ENCODE measurements at regions not wholly inside any gene's neighbourhood (a gene's known extent, or its start where the extent isn't known, plus 50 kb on each side); places are given as distances from the start of the nearest gene placed in this dataset.
A peak's percentile ranks its signal among the peaks of the same experiment; 100 is the strongest.

GRCh38 chr1:232556351-232556750 lies 73.6 kb downstream of the SIPA1L2 start:
- H3K9me3 ChIP-seq (ENCODE audit: control insufficient read depth, low read length): no peaks in the 10 kb centered on the region
- WGBS, 2 experiments: 93 to 97% methylated on average over 5 of the region's 5 CpGs
- H3K4me3 ChIP-seq (ENCODE audit: insufficient read depth, low read depth, low read length): no peak overlapping the region
- no peaks in the 10 kb centered on the region for H3K36me3 ChIP-seq (ENCODE audit: control insufficient read depth, insufficient read depth, low read length)
- H3K27ac ChIP-seq (ENCODE audit: insufficient read depth, low read depth, low read length, poor library complexity, severe bottlenecking): no peak overlapping the region
- no peaks in the 10 kb centered on the region for H3K27me3 ChIP-seq (ENCODE audit: control insufficient read depth, insufficient read depth, low read length, poor library complexity, severe bottlenecking)
- peaks cover 44% of the 10 kb centered on the region for H3K4me1 ChIP-seq (ENCODE audit: control insufficient read depth, insufficient read depth, low read length)

GRCh38 chr1:232555494-232556210 lies 74.3 kb downstream of the SIPA1L2 start:
- H3K4me3 ChIP-seq (ENCODE audit: insufficient read depth, low read depth, low read length): no peak overlapping the region
- H3K9me3 ChIP-seq (ENCODE audit: control insufficient read depth, low read length): no peaks in the 10 kb centered on the region
- 39 to 46% methylated on average over 1 to 2 of the region's 2 CpGs for WGBS, 2 experiments
- no peaks in the 10 kb centered on the region for H3K36me3 ChIP-seq (ENCODE audit: control insufficient read depth, insufficient read depth, low read length)
- peaks cover 46% of the 10 kb centered on the region for H3K4me1 ChIP-seq (ENCODE audit: control insufficient read depth, insufficient read depth, low read length)
- H3K27me3 ChIP-seq (ENCODE audit: control insufficient read depth, insufficient read depth, low read length, poor library complexity, severe bottlenecking): no peaks in the 10 kb centered on the region
- peak overlapping the region; percentile 12 for H3K27ac ChIP-seq (ENCODE audit: insufficient read depth, low read depth, low read length, poor library complexity, severe bottlenecking)

GRCh38 chr1:232554409-232554808 lies 75.5 kb downstream of the SIPA1L2 start:
- WGBS, 2 experiments: 77 to 86% methylated on average over 5 of the region's 6 CpGs
- Histone ChIP-seq H3K36me3 (ENCODE audit: control insufficient read depth, insufficient read depth, low read length) (no peaks in the 10 kb centered on the region), H3K27me3 (ENCODE audit: control insufficient read depth, insufficient read depth, low read length, poor library complexity, severe bottlenecking) (no peaks in the 10 kb centered on the region), H3K27ac (ENCODE audit: insufficient read depth, low read depth, low read length, poor library complexity, severe bottlenecking) (no peak overlapping the region), H3K4me3 (ENCODE audit: insufficient read depth, low read depth, low read length) (no peak overlapping the region), H3K9me3 (ENCODE audit: control insufficient read depth, low read length) (no peaks in the 10 kb centered on the region), H3K4me1 (ENCODE audit: control insufficient read depth, insufficient read depth, low read length) (peaks cover 50% of the 10 kb centered on the region)

- Histone ChIP-seq H3K4me3 (ENCODE audit: insufficient read depth, low read depth, low read length) (no peak overlapping the region), H3K36me3 (ENCODE audit: control insufficient read depth, insufficient read depth, low read length) (no peaks in the 10 kb centered on the region), H3K27ac (ENCODE audit: insufficient read depth, low read depth, low read length, poor library complexity, severe bottlenecking) (no peak overlapping the region), H3K9me3 (ENCODE audit: control insufficient read depth, low read length) (no peaks in the 10 kb centered on the region), H3K4me1 (ENCODE audit: control insufficient read depth, insufficient read depth, low read length) (peaks cover 52% of the 10 kb centered on the region), H3K27me3 (ENCODE audit: control insufficient read depth, insufficient read depth, low read length, poor library complexity, severe bottlenecking) (no peaks in the 10 kb centered on the region)
Measured at GRCh38 chr1:232553809-232554208, 76.1 kb downstream of the SIPA1L2 start.

- WGBS, 2 experiments: 84 to 86% methylated on average over 12 of the region's 12 CpGs
Measured at GRCh38 chr1:232553050-232553754, 76.7 kb downstream of the SIPA1L2 start.

GRCh38 chr1:232551386-232551785 lies 78.5 kb downstream of the SIPA1L2 start:
- Histone ChIP-seq H3K36me3 (ENCODE audit: control insufficient read depth, insufficient read depth, low read length) (no peaks in the 10 kb centered on the region), H3K27me3 (ENCODE audit: control insufficient read depth, insufficient read depth, low read length, poor library complexity, severe bottlenecking) (no peaks in the 10 kb centered on the region), H3K9me3 (ENCODE audit: control insufficient read depth, low read length) (no peaks in the 10 kb centered on the region), H3K4me3 (ENCODE audit: insufficient read depth, low read depth, low read length) (no peak overlapping the region), H3K4me1 (ENCODE audit: control insufficient read depth, insufficient read depth, low read length) (peaks cover 34% of the 10 kb centered on the region), H3K27ac (ENCODE audit: insufficient read depth, low read depth, low read length, poor library complexity, severe bottlenecking) (no peak overlapping the region)
- WGBS, 2 experiments: 92% methylated on average over 7 of the region's 7 CpGs

More at GRCh38 chr1:232553050-232553754, 76.7 kb downstream of the SIPA1L2 start:
- Histone ChIP-seq H3K27me3 (ENCODE audit: control insufficient read depth, insufficient read depth, low read length, poor library complexity, severe bottlenecking) (no peaks in the 10 kb centered on the region), H3K36me3 (ENCODE audit: control insufficient read depth, insufficient read depth, low read length) (no peaks in the 10 kb centered on the region), H3K4me3 (ENCODE audit: insufficient read depth, low read depth, low read length) (no peak overlapping the region), H3K9me3 (ENCODE audit: control insufficient read depth, low read length) (no peaks in the 10 kb centered on the region), H3K4me1 (ENCODE audit: control insufficient read depth, insufficient read depth, low read length) (peaks cover 50% of the 10 kb centered on the region), H3K27ac (ENCODE audit: insufficient read depth, low read depth, low read length, poor library complexity, severe bottlenecking) (no peak overlapping the region)

GRCh38 chr1:232550007-232550406 lies 79.9 kb downstream of the SIPA1L2 start:
- H3K4me1 ChIP-seq (ENCODE audit: control insufficient read depth, insufficient read depth, low read length): peaks cover 21% of the 10 kb centered on the region
- H3K9me3 ChIP-seq (ENCODE audit: control insufficient read depth, low read length): no peaks in the 10 kb centered on the region
- H3K36me3 ChIP-seq (ENCODE audit: control insufficient read depth, insufficient read depth, low read length): no peaks in the 10 kb centered on the region
- no peak overlapping the region for H3K4me3 ChIP-seq (ENCODE audit: insufficient read depth, low read depth, low read length)
- 91 to 92% methylated on average over 2 of the region's 2 CpGs for WGBS, 2 experiments
- no peak overlapping the region for H3K27ac ChIP-seq (ENCODE audit: insufficient read depth, low read depth, low read length, poor library complexity, severe bottlenecking)
- H3K27me3 ChIP-seq (ENCODE audit: control insufficient read depth, insufficient read depth, low read length, poor library complexity, severe bottlenecking): no peaks in the 10 kb centered on the region

GRCh38 chr1:232548691-232549090 lies 81.2 kb downstream of the SIPA1L2 start:
- Histone ChIP-seq H3K36me3 (ENCODE audit: control insufficient read depth, insufficient read depth, low read length) (no peaks in the 10 kb centered on the region), H3K4me3 (ENCODE audit: insufficient read depth, low read depth, low read length) (no peak overlapping the region), H3K27ac (ENCODE audit: insufficient read depth, low read depth, low read length, poor library complexity, severe bottlenecking) (no peak overlapping the region), H3K27me3 (ENCODE audit: control insufficient read depth, insufficient read depth, low read length, poor library complexity, severe bottlenecking) (no peaks in the 10 kb centered on the region), H3K4me1 (ENCODE audit: control insufficient read depth, insufficient read depth, low read length) (peaks cover 18% of the 10 kb centered on the region), H3K9me3 (ENCODE audit: control insufficient read depth, low read length) (no peaks in the 10 kb centered on the region)
- 58 to 59% methylated on average over 5 of the region's 5 CpGs for WGBS, 2 experiments

GRCh38 chr1:232547938-232548484 lies 81.9 kb downstream of the SIPA1L2 start:
- H3K4me1 ChIP-seq (ENCODE audit: control insufficient read depth, insufficient read depth, low read length): peaks cover 18% of the 10 kb centered on the region
- H3K4me3 ChIP-seq (ENCODE audit: insufficient read depth, low read depth, low read length): no peak overlapping the region
- no peaks in the 10 kb centered on the region for H3K9me3 ChIP-seq (ENCODE audit: control insufficient read depth, low read length)
- no peaks in the 10 kb centered on the region for H3K27me3 ChIP-seq (ENCODE audit: control insufficient read depth, insufficient read depth, low read length, poor library complexity, severe bottlenecking)
- no peaks in the 10 kb centered on the region for H3K36me3 ChIP-seq (ENCODE audit: control insufficient read depth, insufficient read depth, low read length)
- no peak overlapping the region for H3K27ac ChIP-seq (ENCODE audit: insufficient read depth, low read depth, low read length, poor library complexity, severe bottlenecking)
- 89 to 92% methylated on average over 2 of the region's 2 CpGs for WGBS, 2 experiments
